ENCODE measurements at regions not wholly inside any gene's neighbourhood (a gene's known extent, or its start where the extent isn't known, plus 50 kb on each side); places are given as distances from the start of the nearest gene placed in this dataset.

DNA sequence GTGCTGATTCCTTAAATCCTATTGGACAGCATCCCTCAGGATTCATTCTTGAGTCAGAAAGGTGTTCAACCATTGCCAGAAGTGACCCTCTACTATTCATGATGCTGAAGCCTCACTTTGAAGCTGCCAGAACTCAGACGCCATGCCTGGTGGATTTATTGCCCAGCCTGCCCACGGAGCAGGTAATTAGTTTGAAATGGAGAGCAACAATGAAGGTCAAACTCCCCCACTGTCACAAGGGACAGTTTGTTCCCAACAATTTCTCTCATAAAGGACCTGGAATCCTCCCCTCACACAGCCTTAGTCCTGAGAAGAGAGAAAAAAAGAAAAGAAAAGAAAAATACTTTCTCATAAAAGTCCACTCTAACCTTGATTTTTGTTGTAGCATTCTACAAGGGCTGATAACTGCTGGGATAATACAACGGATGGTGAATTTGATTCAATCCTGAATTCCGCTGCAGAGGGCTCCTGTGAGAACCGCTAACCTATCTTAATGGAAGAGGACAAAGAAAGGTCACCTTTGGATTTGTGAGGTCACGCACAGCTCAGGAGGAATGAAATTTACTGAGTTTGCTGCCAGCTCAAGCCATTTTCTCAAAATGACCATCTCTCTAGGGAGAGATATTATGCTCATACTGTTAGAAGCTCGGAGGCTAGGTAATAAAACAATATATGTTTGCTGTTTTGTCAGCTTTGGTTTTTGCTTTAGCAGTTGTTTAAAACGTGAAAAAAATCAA is 161.6 kb upstream of the SYN3 start:
- TF ChIP-seq, protein P1, sequence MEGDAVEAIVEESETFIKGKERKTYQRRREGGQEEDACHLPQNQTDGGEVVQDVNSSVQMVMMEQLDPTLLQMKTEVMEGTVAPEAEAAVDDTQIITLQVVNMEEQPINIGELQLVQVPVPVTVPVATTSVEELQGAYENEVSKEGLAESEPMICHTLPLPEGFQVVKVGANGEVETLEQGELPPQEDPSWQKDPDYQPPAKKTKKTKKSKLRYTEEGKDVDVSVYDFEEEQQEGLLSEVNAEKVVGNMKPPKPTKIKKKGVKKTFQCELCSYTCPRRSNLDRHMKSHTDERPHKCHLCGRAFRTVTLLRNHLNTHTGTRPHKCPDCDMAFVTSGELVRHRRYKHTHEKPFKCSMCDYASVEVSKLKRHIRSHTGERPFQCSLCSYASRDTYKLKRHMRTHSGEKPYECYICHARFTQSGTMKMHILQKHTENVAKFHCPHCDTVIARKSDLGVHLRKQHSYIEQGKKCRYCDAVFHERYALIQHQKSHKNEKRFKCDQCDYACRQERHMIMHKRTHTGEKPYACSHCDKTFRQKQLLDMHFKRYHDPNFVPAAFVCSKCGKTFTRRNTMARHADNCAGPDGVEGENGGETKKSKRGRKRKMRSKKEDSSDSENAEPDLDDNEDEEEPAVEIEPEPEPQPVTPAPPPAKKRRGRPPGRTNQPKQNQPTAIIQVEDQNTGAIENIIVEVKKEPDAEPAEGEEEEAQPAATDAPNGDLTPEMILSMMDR (IDR thresholded peaks at IDR 0.05; ENCODE audit: low read depth, low read length): no peak
- TF ChIP-seq POLR2A (IDR thresholded peaks at IDR 0.05; ENCODE audit: extremely low read depth, insufficient read length) (no peak), MYC (IDR thresholded peaks at IDR 0.05; ENCODE audit: low read depth, low read length) (no peak)
- TF ChIP-seq, protein P2, sequence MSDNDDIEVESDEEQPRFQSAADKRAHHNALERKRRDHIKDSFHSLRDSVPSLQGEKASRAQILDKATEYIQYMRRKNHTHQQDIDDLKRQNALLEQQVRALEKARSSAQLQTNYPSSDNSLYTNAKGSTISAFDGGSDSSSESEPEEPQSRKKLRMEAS (IDR thresholded peaks at IDR 0.05; ENCODE audit: low read depth, low read length): no peak

Data from NB4 (cell line).